NCI-H748 (cell line): ENCODE measurements at regions not wholly inside any gene's neighbourhood (a gene's known extent, or its start where the extent isn't known, plus 50 kb on each side); places are given as distances from the start of the nearest gene placed in this dataset.

Experiments
- DNase-seq: peaks from one replicate; lab custom pipeline; 2025; ENCODE audit not compliant: unreplicated experiment; lab: John Stamatoyannopoulos, UW

DNA sequence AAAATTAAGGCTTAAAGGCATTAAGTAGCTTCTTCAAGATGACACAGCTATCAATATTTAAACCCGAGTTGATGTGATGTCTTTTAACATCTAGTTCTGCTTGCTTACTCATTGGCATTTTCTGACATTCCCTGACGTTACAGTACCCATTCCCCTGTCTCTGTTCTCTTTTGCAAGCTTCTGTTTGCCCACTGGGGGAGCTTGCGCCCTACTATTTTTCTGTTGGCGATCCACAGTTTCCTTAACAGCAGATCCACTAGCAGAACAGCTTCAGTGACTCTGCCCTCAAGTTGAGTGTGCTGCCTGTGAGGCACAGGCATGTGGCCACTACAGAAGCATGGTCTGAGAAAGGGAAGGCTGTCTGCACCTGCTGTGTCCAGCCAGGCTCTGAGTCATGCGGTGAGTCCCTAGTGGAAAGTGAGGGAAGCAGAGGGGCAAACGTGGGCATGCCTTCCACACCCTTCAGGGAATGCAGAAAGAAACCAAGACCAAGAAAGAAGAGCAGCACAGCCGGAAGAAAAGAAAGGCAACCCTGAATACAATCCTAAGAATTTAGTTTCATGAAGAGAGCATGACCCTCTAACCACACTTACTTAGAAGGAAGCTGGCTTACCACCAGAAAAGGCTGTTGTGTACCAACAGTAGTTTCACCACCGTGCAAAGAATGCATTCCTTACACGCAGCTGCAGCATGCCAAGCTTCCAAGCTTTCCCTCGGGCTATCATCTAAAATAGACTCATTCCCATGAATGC lies 97.7 kb upstream of the VGLL2 start:
- no peak for DNase-seq

DNA sequence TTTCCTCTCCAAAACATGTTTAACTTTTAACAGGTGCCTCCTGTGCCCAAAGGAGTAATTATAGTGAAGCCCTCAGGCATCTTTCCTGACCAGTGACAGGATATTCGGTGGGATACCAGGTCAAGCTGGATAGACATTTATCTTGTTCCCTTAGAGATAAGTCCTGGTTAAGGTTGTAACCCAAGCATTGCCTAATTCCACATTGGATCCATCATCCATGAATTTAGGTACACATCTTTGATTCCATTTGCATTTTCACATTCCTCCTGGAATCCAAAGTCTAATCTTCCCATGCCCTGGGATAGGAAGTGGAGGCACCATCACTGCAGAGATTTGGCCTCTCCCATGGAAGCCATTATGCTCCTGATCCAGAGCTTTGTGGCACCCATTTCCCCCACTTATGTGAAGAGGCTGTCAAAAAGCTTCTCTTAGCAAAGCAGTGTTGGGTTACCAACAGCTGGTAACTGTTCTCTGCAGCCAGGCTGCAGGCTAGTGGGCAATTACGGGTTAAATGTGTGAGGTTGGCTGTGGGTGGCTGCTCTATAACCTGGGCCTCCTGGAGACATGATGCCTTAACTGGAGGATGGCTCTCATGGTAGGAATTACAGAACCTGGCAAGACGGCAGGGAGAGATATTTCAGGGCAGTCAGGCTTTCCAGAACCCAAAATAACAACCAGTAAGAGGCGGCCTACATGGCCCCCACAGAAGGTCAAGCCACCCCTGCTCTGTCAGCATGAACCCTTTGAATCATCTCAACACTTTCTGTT lies 96.9 kb upstream of the VGLL2 start:
- no peak for DNase-seq

DNA sequence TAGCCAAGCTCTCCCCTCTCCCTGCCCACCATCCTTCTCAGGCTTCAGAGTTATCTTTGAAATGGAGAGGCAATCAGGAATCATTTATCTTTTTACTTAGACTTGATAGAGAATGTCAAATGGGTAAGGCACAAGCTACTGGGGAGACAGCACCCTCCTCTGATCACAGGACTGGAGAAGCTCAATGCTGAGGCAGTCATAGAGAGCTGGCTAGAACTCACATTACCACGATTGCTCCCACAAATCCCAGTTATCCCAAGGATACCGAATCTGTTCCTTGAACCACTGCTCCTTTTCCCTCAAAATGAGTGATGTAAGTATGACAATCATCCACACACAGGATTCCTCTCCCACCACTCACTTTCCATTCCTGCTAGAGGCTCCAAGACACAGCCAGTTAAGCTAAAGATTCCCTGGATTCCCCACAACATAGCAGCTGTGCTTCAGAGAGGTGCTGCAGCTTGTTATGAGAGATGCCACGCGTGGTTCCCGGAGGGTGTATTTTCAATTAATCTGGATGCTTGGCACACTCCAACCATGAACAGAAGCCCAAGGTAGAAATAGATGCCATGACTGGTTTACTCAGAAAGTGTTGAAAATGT lies 96.2 kb upstream of the VGLL2 start:
- DNase-seq, result no peak

DNA sequence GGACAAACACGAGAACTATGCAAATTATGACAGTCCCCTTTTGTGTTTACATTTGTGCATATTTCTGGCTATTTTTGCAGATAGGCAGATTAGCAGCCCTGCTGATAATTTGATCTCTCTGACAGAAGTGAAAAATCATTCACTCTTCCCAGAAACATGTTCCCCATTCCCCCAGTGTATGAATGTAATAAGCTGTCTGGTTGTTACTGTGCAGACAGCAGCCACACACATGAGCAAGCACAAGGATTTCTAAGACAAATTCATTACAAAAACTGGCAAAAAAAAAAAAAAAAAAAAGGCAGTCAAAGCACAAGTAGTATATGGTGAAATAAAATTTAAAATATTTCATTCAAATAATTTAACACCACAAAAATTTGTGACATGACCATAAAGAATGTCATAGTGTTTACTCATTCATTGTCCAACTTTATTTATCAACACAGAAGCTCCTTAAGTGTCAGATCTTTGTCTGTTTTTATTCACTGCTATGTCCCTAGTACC lies 95.5 kb upstream of the VGLL2 start:
- no peak for DNase-seq

DNA sequence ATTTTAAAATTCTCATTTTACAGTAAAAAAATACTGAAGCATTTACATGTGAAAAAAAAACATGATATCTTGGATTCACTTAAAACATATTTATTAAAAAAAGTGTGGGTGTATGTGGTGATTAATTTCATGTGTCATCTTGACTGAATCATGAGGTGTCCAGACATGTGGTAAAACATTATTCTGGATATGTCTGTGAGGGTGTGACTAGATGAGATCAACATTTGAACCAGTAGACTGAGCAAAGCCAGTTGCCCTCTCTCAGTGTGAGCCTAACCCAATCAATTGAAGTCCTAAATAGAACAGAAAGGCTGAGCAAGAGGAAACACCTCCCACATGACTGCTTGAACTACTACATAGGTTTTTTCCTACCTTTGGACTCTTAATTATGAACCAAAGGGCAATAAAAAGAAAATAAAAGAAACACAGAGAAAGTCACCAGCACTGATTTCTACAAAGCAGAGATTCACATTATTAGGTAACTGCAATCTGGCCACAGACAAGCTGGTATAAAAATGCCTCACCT lies 90.5 kb upstream of the VGLL2 start:
- DNase-seq, result no peak

DNA sequence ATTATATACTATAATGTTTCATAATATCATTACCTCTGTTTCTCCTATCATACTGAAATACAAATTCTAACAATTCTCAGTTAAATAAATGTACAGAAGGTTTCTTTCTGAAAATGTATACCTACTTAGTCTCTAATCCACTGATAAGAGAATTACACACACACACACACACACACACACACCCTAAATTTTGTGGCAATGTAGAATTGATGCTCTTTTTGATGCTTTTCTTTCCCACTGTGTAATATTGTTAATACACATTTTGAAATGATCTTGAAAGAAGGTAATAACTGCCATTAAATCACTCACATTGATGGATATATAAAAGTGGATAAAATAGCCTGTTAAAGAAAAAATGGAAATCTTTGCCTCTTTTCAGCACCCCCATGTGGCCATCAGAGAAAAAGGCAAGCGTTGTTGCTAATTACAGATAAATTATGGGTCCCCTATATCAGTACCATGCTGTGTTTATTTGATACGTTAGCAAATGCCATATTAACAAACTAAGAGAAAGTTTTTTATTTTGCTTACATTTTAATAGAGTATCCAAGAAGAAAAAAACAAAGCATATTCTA lies 76.6 kb upstream of the VGLL2 start:
- no peak for DNase-seq

DNA sequence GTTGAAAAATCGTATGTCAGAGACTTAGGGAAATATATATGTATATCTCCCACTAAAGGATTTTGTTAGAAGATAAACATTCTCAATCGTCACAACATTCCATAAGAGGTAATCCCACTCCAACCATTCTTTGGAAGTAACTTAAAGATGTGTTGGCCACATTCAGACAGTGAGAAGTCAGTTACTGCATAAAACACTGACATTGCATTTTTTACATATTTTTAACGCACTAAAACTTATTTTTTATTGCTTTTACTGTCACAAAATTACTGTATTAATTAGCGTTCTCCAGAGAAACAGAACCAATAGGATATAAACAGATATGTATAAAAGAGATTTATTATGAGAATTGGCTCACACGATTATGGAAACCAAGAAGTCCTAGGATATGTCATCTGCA lies 74.3 kb upstream of the VGLL2 start:
- DNase-seq, result no peak

DNA sequence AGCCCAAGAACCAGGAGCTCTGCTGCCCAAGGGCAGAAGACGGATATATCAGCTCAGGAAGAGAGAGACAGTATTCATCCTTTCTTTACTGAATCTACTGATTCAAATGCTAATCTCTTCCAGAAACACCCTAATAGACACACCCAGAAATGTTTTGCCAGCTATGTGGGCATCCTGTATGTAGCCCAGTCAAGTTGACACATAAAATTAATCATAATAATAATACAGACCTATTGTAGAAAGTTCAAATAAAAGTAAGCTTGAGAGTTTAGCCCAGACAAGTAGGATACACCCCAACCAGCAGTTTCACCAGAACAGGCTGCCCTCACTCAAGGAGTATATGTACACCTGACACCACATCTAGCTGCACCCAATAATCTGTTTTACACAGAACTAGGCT lies 73.9 kb upstream of the VGLL2 start:
- no peak for DNase-seq

DNA sequence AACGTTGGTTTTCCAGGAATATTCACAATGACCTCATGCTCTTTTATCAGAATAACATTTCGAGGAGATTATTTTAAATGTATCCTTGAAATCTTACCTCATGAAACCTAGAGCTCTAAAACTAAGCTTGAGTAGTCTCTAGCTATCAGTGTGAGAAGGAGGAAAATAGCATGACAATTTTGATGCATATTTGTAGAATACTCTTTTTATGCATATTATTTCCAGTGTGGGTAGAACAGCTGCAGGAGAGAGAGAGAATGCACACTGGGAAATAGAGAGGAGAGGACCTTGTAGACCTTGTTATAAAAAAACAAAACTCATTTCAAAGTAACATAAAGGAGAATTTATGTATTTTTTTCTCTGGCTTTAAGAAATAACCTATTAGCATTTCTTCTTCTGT lies 71.1 kb upstream of the VGLL2 start:
- no peak for DNase-seq

DNA sequence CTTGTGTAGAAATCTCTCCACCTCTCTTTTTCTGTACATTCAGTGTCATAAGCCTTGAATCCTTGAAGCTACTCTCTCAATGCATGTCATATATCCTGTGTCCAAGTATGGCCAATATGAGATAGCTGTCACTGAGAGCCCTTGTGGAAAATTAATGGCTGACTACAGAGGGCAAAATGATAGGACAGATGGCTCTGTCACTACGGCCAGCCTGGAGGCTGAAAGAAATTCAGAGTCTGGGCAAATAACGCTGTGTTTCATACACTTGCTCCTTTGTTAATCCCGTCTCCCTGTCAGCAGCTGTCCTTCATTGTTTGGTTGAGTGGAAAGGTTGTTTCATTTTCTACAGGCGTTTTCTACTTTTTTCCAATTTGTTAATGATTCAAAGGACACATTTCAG lies 70.4 kb upstream of the VGLL2 start:
- no peak for DNase-seq

DNA sequence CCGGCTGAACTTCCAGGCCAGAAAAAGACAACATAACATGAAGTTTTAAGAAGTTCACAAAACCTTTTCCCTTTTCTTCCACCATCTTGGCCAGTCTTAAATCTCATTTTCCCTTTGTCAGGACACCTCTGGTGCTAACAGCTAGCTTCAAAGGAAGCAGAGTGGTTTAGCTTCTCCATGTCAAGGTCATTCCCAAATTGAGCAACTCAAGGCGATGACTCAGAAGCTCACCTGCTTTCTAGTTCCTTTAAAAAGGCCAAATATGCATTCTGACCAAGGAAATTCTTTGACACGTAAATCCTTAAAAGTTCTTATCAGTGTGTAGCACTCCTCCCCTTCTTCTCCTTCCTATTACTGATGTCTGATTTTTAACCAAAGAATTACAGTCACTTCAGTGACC lies 69.6 kb upstream of the VGLL2 start:
- no peak for DNase-seq

DNA sequence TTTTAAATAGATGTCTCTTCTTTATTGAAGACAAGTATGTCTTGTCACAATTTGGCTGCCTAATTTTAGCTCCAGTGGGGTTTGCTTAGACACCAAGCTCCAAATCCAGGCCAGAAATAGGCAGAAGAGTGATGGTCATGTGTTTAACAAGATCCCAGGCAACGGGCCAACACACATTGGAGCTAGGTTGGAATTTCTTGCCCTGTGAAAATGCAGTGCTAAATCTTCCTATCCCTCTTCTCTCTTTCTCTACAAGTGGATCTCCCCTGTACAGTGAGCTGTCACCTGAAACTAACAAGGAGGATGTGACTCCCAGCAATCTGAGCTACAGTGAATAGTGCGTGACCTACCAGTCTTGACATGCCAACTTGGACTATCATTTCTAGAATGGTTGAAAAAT lies 65.3 kb upstream of the VGLL2 start:
- DNase-seq, result no peak

DNA sequence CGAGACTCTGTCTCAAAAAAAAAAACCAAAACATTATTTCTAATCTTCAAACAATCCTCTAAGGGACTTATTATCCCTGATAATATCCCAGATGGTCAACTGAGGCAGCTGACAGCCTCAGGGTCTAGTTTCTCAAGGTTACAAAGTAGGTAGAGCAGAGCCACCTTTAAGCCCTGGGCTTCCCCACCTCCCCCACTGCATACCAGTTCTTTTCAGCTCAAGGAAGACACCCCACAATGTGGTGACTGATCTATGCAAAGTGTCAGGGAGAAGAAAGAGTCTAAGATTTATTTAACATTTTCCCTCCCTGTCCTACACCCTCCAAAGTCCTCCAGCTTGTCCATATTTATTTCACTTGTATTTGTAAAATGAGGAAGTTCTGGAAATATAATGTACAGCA lies 60.5 kb upstream of the VGLL2 start:
- DNase-seq, result no peak

DNA sequence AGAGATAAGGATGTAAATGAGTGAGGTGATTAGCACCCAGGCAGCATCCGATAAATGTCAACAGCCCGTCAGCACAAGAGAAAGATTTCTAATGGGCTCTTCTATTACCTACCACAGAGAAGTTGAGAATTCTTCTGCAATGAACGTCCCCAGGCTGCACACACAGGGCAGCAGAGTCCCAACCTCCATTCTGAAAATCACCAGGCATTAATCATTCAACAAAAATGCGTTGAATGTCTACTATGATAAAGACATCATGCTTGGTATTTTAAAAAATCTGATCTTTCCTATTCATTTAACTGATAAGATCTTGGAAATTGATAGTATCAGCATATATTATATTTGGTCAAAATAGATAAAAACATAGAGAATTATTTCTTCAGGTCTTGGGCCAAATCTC lies 59.5 kb upstream of the VGLL2 start:
- DNase-seq, result no peak

DNA sequence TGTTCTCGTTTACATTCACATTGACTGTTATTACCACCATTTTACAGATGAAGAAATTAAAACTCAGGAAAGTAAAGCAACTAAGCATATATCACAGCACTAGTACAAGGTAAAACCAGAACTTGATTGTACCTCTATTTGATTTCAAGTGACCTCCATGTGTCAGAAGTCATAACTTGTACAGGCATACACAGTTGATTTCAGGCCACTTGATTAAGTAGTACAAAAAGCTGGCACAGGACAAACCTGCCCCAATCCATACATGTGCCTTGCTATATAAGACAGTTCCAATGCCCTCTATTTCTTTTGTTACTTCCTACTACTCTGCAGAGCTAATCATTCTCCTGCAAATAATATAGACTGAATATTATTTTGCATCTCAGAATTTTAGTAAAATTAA lies 58.8 kb upstream of the VGLL2 start:
- DNase-seq, result no peak

DNA sequence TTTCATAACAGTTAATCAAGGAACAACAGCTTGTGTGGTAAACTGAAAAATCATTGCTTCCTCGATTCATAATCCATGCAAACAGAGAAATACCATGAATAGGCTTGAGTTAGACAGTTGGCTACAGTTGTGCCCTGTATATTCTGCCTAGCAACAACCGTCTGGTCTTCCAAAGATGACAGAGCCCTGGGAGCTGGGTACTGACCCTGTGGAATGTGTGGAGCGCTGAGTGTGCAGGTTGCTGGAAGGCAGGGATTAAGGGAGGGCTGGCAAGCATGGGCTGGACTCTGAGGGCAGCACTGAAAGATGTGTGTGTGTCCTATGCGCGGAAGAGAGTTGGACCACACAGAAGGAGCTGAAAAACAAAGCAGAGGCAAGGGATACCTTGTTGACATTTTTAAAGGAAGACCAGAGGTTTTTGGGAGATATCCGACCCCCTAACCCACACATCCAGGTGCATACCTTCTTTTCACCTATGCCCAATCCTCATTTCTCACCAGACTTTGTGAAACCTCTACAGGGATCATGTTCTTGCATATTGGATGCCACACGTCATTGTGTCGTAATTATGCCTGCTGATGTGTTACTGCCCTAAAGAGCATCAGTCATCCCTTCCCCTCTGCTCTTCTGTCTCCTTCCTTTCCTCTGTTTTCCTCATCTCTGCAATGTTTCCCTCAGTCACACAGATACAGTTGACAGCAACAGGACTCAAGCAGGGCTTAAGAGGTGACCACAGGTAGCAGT lies 58.2 kb upstream of the VGLL2 start:
- DNase-seq, result no peak

DNA sequence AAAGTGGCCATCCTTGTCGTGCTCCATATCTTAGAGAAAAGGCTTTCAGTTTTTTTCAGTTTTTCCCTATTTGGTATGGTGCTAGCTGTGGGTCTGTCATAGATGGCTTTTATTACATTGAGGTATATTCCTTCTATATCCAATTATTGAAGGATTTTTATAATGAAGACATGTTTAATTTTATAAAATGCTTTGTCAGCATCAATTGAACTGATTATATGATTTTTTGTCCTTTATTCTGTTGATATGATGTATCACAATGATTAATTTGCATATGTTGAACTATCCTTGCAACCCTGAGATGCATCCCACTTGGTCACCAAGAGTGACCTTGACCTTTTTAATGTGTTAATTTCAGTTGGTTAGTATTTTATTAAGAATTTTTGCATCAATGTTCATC lies 55.1 kb upstream of the VGLL2 start:
- DNase-seq, result no peak

DNA sequence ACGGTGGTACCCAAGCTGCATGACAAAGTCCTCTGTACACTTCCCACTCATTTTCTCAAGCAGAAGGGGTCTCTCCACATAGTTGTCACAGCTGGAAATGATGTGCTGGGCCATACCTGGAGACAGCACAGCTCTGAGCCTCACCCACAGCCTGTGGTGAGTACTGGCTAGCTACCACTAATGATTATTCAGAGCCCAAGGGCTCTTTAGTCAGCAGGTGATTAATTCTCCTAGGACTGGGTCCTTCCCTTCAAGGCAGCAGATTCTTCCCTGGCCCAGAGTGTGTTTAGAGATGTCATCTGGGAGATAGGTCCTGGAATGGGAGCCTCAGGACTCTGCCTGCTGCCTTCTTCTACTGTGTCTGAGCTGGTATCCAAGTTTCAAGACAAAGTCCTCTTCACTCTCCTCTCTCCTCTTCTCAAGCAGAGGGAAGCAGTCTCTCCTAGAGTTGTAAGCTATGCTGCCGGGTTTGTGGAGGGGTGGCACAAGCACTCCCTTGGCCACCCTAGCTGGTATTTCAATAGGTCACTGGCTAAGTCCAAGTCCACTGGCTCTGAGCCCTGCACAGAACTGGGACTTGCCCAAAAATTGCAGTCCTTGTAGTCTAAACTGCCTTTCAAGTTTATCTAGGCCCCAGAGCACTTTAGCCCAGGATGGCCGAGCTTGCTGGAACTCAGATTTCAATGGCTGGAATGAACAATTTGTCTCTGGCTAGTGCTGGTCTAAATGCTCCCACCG lies 49.8 kb upstream of the VGLL2 start:
- DNase-seq, result no peak
